H1 (cell line): ENCODE measurements at regions not wholly inside any gene's neighbourhood (a gene's known extent, or its start where the extent isn't known, plus 50 kb on each side); places are given as distances from the start of the nearest gene placed in this dataset.

Source experiments
- CTCF ChIA-PET: fragments of 300-600 bp; sonication (Branson Sonifier 250); formaldehyde crosslinking; loops from one replicate; lab custom pipeline; 2021; ENCODE audit not compliant: partially characterized antibody; lab: Charles Lee
- POLR2A ChIA-PET: fragments of 300-600 bp; sonication (Branson Sonifier 250); formaldehyde crosslinking; loops from one replicate; lab custom pipeline; 2021; ENCODE audit warnings: inconsistent platforms; ENCODE audit not compliant: partially characterized antibody; lab: Charles Lee
- DNase-seq, 2 experiments: peaks; one replicate each; pipeline versions ENCODE4 v3.0.0 to v3.0.0-alpha.2; 2010 to 2022; ENCODE audit warnings: low spot score in 2 of 2, low read depth in 1 of 2, mixed read lengths in 1 of 2
- FAIRE-seq: peaks from 2 replicates; lab custom pipeline; 2011; peaks lifted over from hg19 to GRCh38; lab: Jason Lieb, UNC
- H2AFZ ChIP-seq: 2 replicates; pipeline ENCODE4 v1.8.1; 2012; ENCODE audit warnings: low read length, inconsistent platforms
- H2AK5ac ChIP-seq: 2 replicates; pipeline ENCODE4 v1.6.1; 2013; ENCODE audit warnings: low read depth, low read length
- H2BK120ac ChIP-seq: replicated peaks from 2 replicates; pipeline ENCODE3; 2013; ENCODE audit warnings: low read depth, low read length, inconsistent platforms
- H2BK12ac ChIP-seq: 2 replicates; pipeline ENCODE4 v1.6.1; 2013; ENCODE audit warnings: low read depth, low read length
- H2BK15ac ChIP-seq: 2 replicates; pipeline ENCODE4 v1.6.1; 2013; ENCODE audit warnings: low read length
- H2BK20ac ChIP-seq: 2 replicates; pipeline ENCODE4 v1.6.1; 2013; ENCODE audit warnings: low read length
- H2BK5ac ChIP-seq: 2 replicates; pipeline ENCODE4 v1.6.1; 2013; ENCODE audit warnings: low read depth, low read length
- H3K14ac ChIP-seq: 2 replicates; pipeline ENCODE4 v1.6.1; 2013; ENCODE audit warnings: inconsistent platforms; ENCODE audit not compliant: insufficient read length
- H3K18ac ChIP-seq: 2 replicates; pipeline ENCODE4 v1.6.1; 2013; ENCODE audit warnings: low read length; ENCODE audit errors: extremely low read depth
- H3K23ac ChIP-seq: 2 replicates; pipeline ENCODE4 v1.6.1; 2013; ENCODE audit warnings: inconsistent platforms; ENCODE audit not compliant: insufficient read length
- H3K23me2 ChIP-seq: 2 replicates; pipeline ENCODE4 v1.6.1; 2013; ENCODE audit warnings: low read depth, low read length
- H3K27ac ChIP-seq: 2 replicates; pipeline ENCODE4 v1.6.1; 2011; ENCODE audit warnings: low read depth, low read length, inconsistent platforms
- H3K27me3 ChIP-seq, 4 experiments: replicated peaks in 1 of 4; 1 replicate in 1 of 4; 2 replicates in 3 of 4; pipeline versions ENCODE4 v1.6.1 to v1.8.1; 2011 to 2013; ENCODE audit warnings: low read length in 3 of 4, mild to moderate bottlenecking in 3 of 4, inconsistent platforms in 2 of 4, mixed read lengths in 2 of 4, moderate library complexity in 1 of 4; ENCODE audit not compliant: control insufficient read depth in 3 of 4, insufficient read depth in 3 of 4; ENCODE audit errors: extremely low read depth in 1 of 4
- H3K36me3 ChIP-seq, 4 experiments: 2 replicates each; pipeline versions ENCODE4 v1.6.1 to v1.8.1; 2011 to 2013; ENCODE audit warnings: mild to moderate bottlenecking in 4 of 4, low read length in 3 of 4, moderate library complexity in 2 of 4, control low read depth in 1 of 4, inconsistent platforms in 1 of 4; ENCODE audit not compliant: insufficient read depth in 4 of 4, control insufficient read depth in 2 of 4
- H3K4ac ChIP-seq: replicated peaks from 2 replicates; pipeline ENCODE3; 2013; ENCODE audit warnings: low read length, low read depth, mixed read lengths, inconsistent platforms; ENCODE audit not compliant: insufficient read length
- H3K4me1 ChIP-seq, 4 experiments: replicated peaks in 1 of 4; 1 replicate in 1 of 4; 2 replicates in 3 of 4; pipeline versions ENCODE4 v1.6.1 to v1.8.1; 2011 to 2013; ENCODE audit warnings: low read length in 3 of 4, inconsistent platforms in 2 of 4, mixed read lengths in 1 of 4; ENCODE audit not compliant: insufficient read depth in 4 of 4, control insufficient read depth in 3 of 4
- H3K4me2 ChIP-seq, 2 experiments: 2 replicates each; pipeline versions ENCODE4 v1.6.1 to v1.8.1; 2011 to 2013; ENCODE audit warnings: low read depth in 2 of 2, low read length in 2 of 2, control low read depth in 1 of 2, inconsistent platforms in 1 of 2, mild to moderate bottlenecking in 1 of 2; ENCODE audit not compliant: insufficient read depth in 1 of 2
- H3K4me3 ChIP-seq, 4 experiments: fragments of 200-600, 300-600 bp in 1 of 4; sonication (generic), shearing (Covaris generic), sonication (Bioruptor Twin) in 1 of 4; 2 replicates each; pipeline versions ENCODE4 v1.5.1 to v1.8.1; 2011 to 2016; ENCODE audit warnings: low read length in 4 of 4, low read depth in 3 of 4, control low read depth in 2 of 4, inconsistent platforms in 2 of 4, mild to moderate bottlenecking in 2 of 4, mixed read lengths in 1 of 4, moderate library complexity in 1 of 4; ENCODE audit not compliant: insufficient read depth in 2 of 4; ENCODE audit errors: extremely low read depth in 1 of 4
- H3K56ac ChIP-seq: replicated peaks from 2 replicates; pipeline ENCODE3; 2013; ENCODE audit warnings: low read depth, mild to moderate bottlenecking, mixed read lengths, low read length, inconsistent platforms; ENCODE audit not compliant: insufficient read length
- H3K79me1 ChIP-seq: 2 replicates; pipeline ENCODE4 v1.6.1; 2013; ENCODE audit warnings: low read depth, low read length, control low read depth
- H3K79me2 ChIP-seq, 2 experiments: 2 replicates each; pipeline versions ENCODE4 v1.6.1 to v1.8.1; 2012 to 2013; ENCODE audit warnings: low read length in 2 of 2, mild to moderate bottlenecking in 2 of 2, inconsistent platforms in 1 of 2; ENCODE audit not compliant: insufficient read depth in 2 of 2, control insufficient read depth in 1 of 2
- H3K9ac ChIP-seq, 4 experiments: replicated peaks in 1 of 4; 1 replicate in 1 of 4; 2 replicates in 3 of 4; pipeline versions ENCODE4 v1.6.1 to v1.8.1; 2011 to 2013; ENCODE audit warnings: low read depth in 3 of 4, low read length in 3 of 4, control low read depth in 2 of 4, mild to moderate bottlenecking in 2 of 4, moderate library complexity in 2 of 4, inconsistent platforms in 1 of 4; ENCODE audit errors: extremely low read depth in 1 of 4
- H3K9me3 ChIP-seq, 2 experiments: 2 replicates each; pipeline versions ENCODE4 v1.6.1 to v1.8.1; 2012 to 2013; ENCODE audit warnings: mild to moderate bottlenecking in 2 of 2, moderate library complexity in 2 of 2, control low read depth in 1 of 2, inconsistent platforms in 1 of 2, low read depth in 1 of 2, low read length in 1 of 2, mixed read lengths in 1 of 2; ENCODE audit not compliant: insufficient read depth in 2 of 2
- H4K20me1 ChIP-seq, 2 experiments: replicated peaks in 1 of 2; 2 replicates each; pipeline versions ENCODE3 to v1.8.1; 2011 to 2013; ENCODE audit warnings: inconsistent platforms in 2 of 2, low read length in 2 of 2, mild to moderate bottlenecking in 1 of 2; ENCODE audit not compliant: insufficient read depth in 2 of 2, control insufficient read depth in 1 of 2
- H4K5ac ChIP-seq: 2 replicates; pipeline ENCODE4 v1.6.1; 2013; ENCODE audit warnings: low read length, low read depth, mixed read lengths, inconsistent platforms; ENCODE audit not compliant: insufficient read length
- H4K8ac ChIP-seq: 2 replicates; pipeline ENCODE4 v1.8.0; 2013; ENCODE audit warnings: mild to moderate bottlenecking, moderate library complexity, low read length, inconsistent platforms; ENCODE audit not compliant: insufficient read depth; ENCODE audit errors: extremely low read depth
- H4K91ac ChIP-seq: replicated peaks from 2 replicates; pipeline ENCODE3; 2013; ENCODE audit warnings: low read length, mixed read lengths, inconsistent platforms; ENCODE audit not compliant: insufficient read length
- BRCA1 ChIP-seq: IDR thresholded peaks from 2 replicates; pipeline ENCODE4 v1.6.1; 2012; ENCODE audit warnings: low read depth, low read length, improper control_type of control experiment
- CTBP2 ChIP-seq: IDR thresholded peaks from 2 replicates; pipeline ENCODE4 v1.7.0; 2011; ENCODE audit warnings: borderline replicate concordance, mild to moderate bottlenecking, moderate library complexity, mixed read lengths, low read length; ENCODE audit not compliant: insufficient read depth, insufficient read length
- JUN ChIP-seq: IDR thresholded peaks from 2 replicates; pipeline ENCODE4 v1.6.1; 2011; ENCODE audit warnings: low read depth, mild to moderate bottlenecking, improper control_type of control experiment, low read length
- RFX5 ChIP-seq: IDR thresholded peaks from 2 replicates; pipeline ENCODE4 v1.6.1; 2011; ENCODE audit warnings: low read depth, low read length, improper control_type of control experiment, borderline replicate concordance
- RNF2 ChIP-seq: fragments of 200-900, 300-1000 bp; sonication (generic); IDR thresholded peaks from 2 replicates; pipeline ENCODE4 v1.7.1; 2016; ENCODE audit warnings: borderline replicate concordance, low read depth, mild to moderate bottlenecking, antibody characterized with exemption, low read length; ENCODE audit not compliant: poor library complexity, severe bottlenecking; ENCODE audit errors: missing control alignments
- SAP30 ChIP-seq: fragments of 300-600 bp; sonication (generic); IDR thresholded peaks from 2 replicates; pipeline ENCODE4 v1.7.1; 2012; ENCODE audit warnings: low read length, moderate library complexity, mild to moderate bottlenecking, inconsistent platforms; ENCODE audit not compliant: insufficient read depth, insufficient replicate concordance
- SIRT6 ChIP-seq: IDR thresholded peaks from one replicate; pipeline ENCODE4 v1.7.1; 2012; ENCODE audit warnings: low read length, inconsistent platforms
- SUZ12 ChIP-seq: fragments of 200-600 bp; sonication (generic); IDR thresholded peaks from 2 replicates; pipeline ENCODE4 v1.6.1; 2012; ENCODE audit warnings: mild to moderate bottlenecking, inconsistent platforms, low read length, moderate library complexity, mixed read lengths
- USF2 ChIP-seq: IDR thresholded peaks from 2 replicates; pipeline ENCODE4 v1.6.1; 2011; ENCODE audit warnings: low read length, improper control_type of control experiment
- WGBS, 2 experiments: shearing (Covaris generic) in 1 of 2; methylation state at CpG; one replicate each; pipeline versions ENCODE4 v1.1.6 to v1.1.7; 2013 to 2015; ENCODE audit warnings: low lambda C conversion rate in 2 of 2, mixed read lengths in 2 of 2, inconsistent platforms in 1 of 2, low coverage in 1 of 2, missing lambda C conversion rate in 1 of 2; ENCODE audit not compliant: insufficient replicate concordance in 2 of 2, insufficient coverage in 1 of 2, insufficient read length in 1 of 2; ENCODE audit errors: extremely low coverage in 1 of 2, missing lambda C conversion rate in 1 of 2; 5-methylcytosine and 5-hydroxymethylcytosine counted together

GRCh38 chr9:25381141-25381540 is 297.1 kb downstream of the TUSC1 start:
- ChIA-PET POLR2A (no interaction called here), CTCF (interaction anchor here (1.4 kb wide), 1 partner anchor 16 kb away, joined by 3 read pairs; no protein-coding TSS in a partner anchor)
- 88% methylated on average over 1 of the region's 1 CpG; no CpG with 5 or more reads in 1 of the 2 experiments for WGBS, 2 experiments
- Histone ChIP-seq H3K4me3 (no peak overlapping the region), H3K27me3 (no peaks in the 10 kb centered on the region), H3K4ac (no peak overlapping the region), H2BK120ac (no peak overlapping the region), H3K4me2 (no peak overlapping the region), H2AK5ac (no peak overlapping the region), H2BK15ac (no peak overlapping the region), H2AFZ (no peak overlapping the region), H3K56ac (no peak overlapping the region), H3K9me3 (no peaks in the 10 kb centered on the region), H3K4me1 (no peaks in the 10 kb centered on the region; a peak in 1 of 7 replicates), H4K8ac (no peak overlapping the region), H3K14ac (no peak overlapping the region), H2BK12ac (no peak overlapping the region), H3K36me3 (no peaks in the 10 kb centered on the region), H2BK5ac (no peak overlapping the region), H3K23ac (no peak overlapping the region), H3K9ac (no peak overlapping the region), H3K27ac (no peak overlapping the region), H3K79me2 (no peaks in the 10 kb centered on the region), H3K18ac (no peak overlapping the region), H4K5ac (no peak overlapping the region), H4K91ac (no peak overlapping the region), H2BK20ac (no peak overlapping the region), H4K20me1 (no peaks in the 10 kb centered on the region), H3K23me2 (no peaks in the 10 kb centered on the region), H3K79me1 (no peaks in the 10 kb centered on the region)
- no peak for TF ChIP-seq USF2
- TF ChIP-seq JUN, result no peak
- TF ChIP-seq SAP30, result no peak
- TF ChIP-seq SUZ12, result no peak
- no peak for TF ChIP-seq RNF2
- TF ChIP-seq RFX5, result no peak
- no peak for TF ChIP-seq SIRT6
- TF ChIP-seq BRCA1, result no peak
- TF ChIP-seq CTBP2, result no peak
- no peak for DNase-seq
- no peak for FAIRE-seq
